HG02763 (cell line): ENCODE measurements at regions not wholly inside any gene's neighbourhood (a gene's known extent, or its start where the extent isn't known, plus 50 kb on each side); places are given as distances from the start of the nearest gene placed in this dataset.
"Not testable (repeated sequence)": the region's sequence is repeated elsewhere in the genome, so short reads cannot be mapped to it uniquely, and the experiment has no call there.

Experiments
- ATAC-seq: cut with Tn5 transposase; IDR thresholded peaks from one replicate; pipeline ENCODE4 v1.9.1; 2021; ENCODE audit warnings: mild to moderate bottlenecking, moderate library complexity; ENCODE audit not compliant: unreplicated experiment

DNA sequence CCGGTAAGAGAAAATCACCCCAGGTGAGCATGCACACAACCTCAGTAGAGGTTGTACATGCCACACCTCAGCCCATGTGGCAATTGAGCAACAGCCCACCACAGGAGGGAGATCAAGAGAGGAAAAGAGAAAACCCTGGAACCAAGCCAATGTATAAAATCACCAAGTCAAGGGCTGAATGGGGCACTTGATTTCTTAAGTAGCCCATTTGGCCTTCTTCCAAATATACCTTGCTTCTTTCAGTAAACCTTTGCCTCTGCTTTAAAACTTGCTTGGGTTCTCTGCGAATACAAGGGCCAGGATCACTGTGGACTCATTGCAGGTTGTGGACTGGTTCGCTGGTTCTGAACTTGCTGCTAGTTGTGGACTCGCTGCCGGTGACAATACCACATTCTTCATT, 1814.0 kb downstream of the PLA2G4A start:
- no peak for ATAC-seq

GRCh38 chr1:188652678-188653077, 1823.9 kb downstream of the PLA2G4A start:
- no peak for ATAC-seq

DNA sequence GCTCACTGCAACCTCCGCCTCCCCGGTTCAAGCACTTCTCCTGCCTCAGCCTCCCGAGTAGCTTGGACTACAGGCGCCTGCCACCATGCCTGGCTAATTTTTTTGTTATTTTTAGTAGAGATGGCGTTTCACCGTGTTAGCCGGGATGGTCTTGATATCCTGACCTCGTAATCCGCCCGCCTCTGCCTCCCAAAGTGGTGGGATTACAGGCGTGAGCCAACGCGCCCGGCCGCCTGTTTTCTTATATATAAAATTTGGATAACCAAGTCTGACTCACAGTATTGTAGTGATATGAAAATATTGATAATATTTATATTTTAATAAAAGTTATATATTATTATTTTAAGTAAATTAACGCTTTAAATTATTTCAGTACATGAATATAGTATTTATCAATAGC, 1821.7 kb downstream of the BRINP3 start:
- not testable (repeated sequence) for ATAC-seq

DNA sequence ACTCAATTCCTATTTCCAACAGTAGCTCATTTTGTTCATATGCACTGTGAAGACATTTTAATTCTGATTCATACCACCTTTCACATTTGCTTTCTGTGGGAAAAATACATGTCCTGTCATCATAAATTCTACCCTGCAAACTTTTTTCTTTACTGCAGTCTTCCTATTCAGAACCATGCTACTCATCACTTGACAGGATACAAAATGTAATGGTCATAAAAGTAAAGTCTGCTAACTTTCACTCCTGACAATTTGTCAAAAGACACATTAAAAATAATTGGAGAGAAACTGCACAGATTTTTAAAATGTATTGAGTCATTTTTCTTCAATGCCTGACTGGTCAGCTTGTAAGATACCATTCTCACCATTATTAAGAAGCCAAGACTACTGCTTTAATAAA, 1817.1 kb downstream of the BRINP3 start:
- ATAC-seq = no peak

- no peak for ATAC-seq
Observed at GRCh38 chr1:188665477-188665876, 1812.2 kb downstream of the BRINP3 start.

GRCh38 chr1:188668083-188668482, 1809.6 kb downstream of the BRINP3 start:
- ATAC-seq = no peak

- ATAC-seq = no peak
Observed at GRCh38 chr1:188669728-188670382, 1807.8 kb downstream of the BRINP3 start.

- no peak for ATAC-seq
Observed at GRCh38 chr1:188670837-188671236, 1806.8 kb downstream of the BRINP3 start.

- ATAC-seq = no peak
Observed at GRCh38 chr1:188672153-188672552, 1805.5 kb downstream of the BRINP3 start.

DNA sequence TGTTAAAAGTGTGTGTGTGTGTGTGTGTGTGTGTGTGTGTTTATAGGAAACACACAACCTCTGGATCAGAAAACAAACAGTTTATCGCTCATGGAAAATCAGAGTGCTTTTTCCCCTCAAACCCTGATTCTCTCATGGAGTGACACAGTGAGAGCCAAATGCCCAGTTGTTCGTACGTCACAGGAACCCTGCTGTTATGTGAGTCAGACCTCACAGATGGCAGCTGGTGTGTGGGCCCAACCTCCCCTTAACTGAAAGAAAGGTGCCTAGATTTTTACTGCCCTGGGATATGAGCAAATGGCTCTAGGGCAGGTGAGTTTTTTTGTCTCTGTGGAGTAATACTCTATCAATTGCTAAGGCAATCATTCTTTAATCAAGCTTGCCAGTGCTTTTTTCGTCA, 1788.1 kb downstream of the BRINP3 start:
- no peak for ATAC-seq

DNA sequence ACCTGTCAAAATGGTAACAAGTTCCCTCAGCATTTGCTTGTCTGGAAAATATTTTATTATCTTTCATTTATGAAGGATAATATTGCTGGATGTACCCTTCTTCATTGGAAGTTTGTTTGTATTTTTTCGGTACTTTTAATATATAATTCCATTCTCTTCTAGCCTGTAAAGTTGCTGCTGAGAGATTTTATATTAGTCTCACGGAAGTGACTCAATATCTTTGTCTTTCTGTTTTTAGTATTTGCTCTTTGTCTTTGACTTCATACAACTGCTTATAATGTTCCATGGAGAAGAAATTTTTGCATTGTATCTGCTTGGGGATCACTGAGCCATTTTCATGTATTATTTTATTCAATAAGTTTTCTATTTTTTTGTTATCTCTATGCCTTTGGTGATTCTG, 1777.5 kb downstream of the BRINP3 start:
- no peak for ATAC-seq

GRCh38 chr1:188706742-188707141, 1770.9 kb downstream of the BRINP3 start:
- no peak for ATAC-seq

GRCh38 chr1:188708795-188709535, 1768.7 kb downstream of the BRINP3 start:
- ATAC-seq = no peak

DNA sequence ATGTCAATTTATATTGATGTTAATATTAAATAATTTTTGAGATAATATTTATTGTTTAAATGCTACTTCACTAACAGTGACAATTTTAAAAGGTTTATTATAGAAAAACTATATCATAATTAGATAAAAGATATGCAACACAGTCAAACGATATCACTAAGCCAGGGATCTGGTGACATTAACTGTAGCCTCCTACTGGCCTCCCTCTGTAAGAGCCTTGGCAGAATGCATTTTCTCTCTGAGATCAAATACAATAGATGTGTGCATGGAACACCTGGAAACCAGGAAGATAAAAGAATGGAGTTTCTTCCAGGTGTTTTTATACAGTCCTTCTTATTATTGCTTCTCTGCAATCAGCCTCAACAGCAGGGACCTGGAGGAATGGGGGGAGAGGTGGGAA, 1762.1 kb downstream of the BRINP3 start:
- no peak for ATAC-seq

GRCh38 chr1:188719735-188720134, 1757.9 kb downstream of the BRINP3 start:
- no peak for ATAC-seq

- no peak for ATAC-seq
Observed at GRCh38 chr1:188723332-188724020, 1754.2 kb downstream of the BRINP3 start.

DNA sequence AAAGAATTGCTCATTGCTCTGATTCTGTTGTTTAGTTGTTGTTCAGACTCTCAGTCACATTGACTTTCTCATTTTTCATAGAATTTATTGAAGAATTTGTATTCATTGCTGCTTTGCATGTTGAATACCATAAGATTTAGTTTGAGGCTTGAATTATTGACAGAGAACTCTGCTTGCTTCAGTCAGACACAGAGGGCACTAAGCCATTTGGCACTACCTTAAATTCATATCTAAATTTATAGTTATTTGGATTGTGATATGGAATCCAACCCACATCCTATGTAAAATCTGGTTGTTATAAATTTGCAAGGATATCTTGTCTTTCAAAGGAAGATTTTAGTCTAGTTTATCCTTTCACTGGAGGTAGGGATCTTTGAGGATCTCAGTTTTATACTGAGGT, 1748.6 kb downstream of the BRINP3 start:
- no peak for ATAC-seq

- no peak for ATAC-seq
Observed at GRCh38 chr1:188735567-188735966, 1742.1 kb downstream of the BRINP3 start.

GRCh38 chr1:188749275-188749674, 1728.4 kb downstream of the BRINP3 start:
- not testable (repeated sequence) for ATAC-seq

DNA sequence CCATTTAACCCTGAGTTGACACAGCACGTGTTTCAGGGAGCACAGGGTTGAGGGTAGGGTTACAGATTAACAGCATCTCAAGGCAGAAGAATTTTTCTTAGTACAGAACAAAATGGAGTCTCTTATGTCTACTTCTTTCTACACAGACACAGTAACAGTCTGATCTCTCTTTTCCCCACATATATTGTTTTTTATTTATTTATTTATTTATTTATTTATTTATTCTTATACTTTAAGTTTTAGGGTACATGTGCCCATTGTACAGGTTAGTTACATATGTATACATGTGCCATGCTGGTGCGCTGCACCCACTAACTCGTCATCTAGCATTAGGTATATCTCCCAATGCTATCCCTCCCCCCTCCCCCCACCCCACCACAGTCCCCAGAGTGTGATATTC, 1725.6 kb downstream of the BRINP3 start:
- not testable (repeated sequence) for ATAC-seq

- ATAC-seq = not testable (repeated sequence)
Observed at GRCh38 chr1:188757747-188758146, 1719.9 kb downstream of the BRINP3 start.

GRCh38 chr1:188761226-188761625, 1716.4 kb downstream of the BRINP3 start:
- no peak for ATAC-seq
